Renal cortical epithelial cell (primary cell): ENCODE measurements at regions not wholly inside any gene's neighbourhood (a gene's known extent, or its start where the extent isn't known, plus 50 kb on each side); places are given as distances from the start of the nearest gene placed in this dataset.
A peak's percentile ranks its signal among the peaks of the same experiment; 100 is the strongest.

Experiments used
- DNase-seq: peaks from one replicate; pipeline ENCODE4 v3.0.0-alpha.2; 2011; ENCODE audit warnings: low read depth

- no peak for DNase-seq
Measured at GRCh38 chr4:132540268-132540667, 608.8 kb upstream of the PCDH10 start.

- DNase-seq = no peak
Measured at GRCh38 chr4:132540797-132541196, 608.3 kb upstream of the PCDH10 start.

- DNase-seq = no peak
Measured at GRCh38 chr4:132542228-132542627, 606.9 kb upstream of the PCDH10 start.

- no peak for DNase-seq
Measured at GRCh38 chr4:132548463-132548862, 600.6 kb upstream of the PCDH10 start.

- DNase-seq = no peak
Measured at GRCh38 chr4:132556316-132556715, 592.8 kb upstream of the PCDH10 start.

- DNase-seq = no peak
Measured at GRCh38 chr4:132557660-132558059, 591.4 kb upstream of the PCDH10 start.

- no peak for DNase-seq
Measured at GRCh38 chr4:132564920-132565319, 584.2 kb upstream of the PCDH10 start.

GRCh38 chr4:132565542-132565941 lies 583.6 kb upstream of the PCDH10 start:
- DNase-seq = no peak

- DNase-seq = no peak
Measured at GRCh38 chr4:132572210-132572609, 576.9 kb upstream of the PCDH10 start.

GRCh38 chr4:132587626-132588025 lies 561.5 kb upstream of the PCDH10 start:
- DNase-seq = peak; percentile 54

GRCh38 chr4:132592340-132592739 lies 556.8 kb upstream of the PCDH10 start:
- no peak for DNase-seq

- DNase-seq = no peak
Measured at GRCh38 chr4:132592850-132593249, 556.2 kb upstream of the PCDH10 start.

GRCh38 chr4:132593717-132594400 lies 555.2 kb upstream of the PCDH10 start:
- peak; percentile 33 for DNase-seq

- DNase-seq = no peak
Measured at GRCh38 chr4:132596186-132596585, 552.9 kb upstream of the PCDH10 start.

GRCh38 chr4:132605551-132605950 lies 543.5 kb upstream of the PCDH10 start:
- no peak for DNase-seq

- DNase-seq = no peak
Measured at GRCh38 chr4:132614682-132615081, 534.4 kb upstream of the PCDH10 start.

- DNase-seq = no peak
Measured at GRCh38 chr4:132619968-132620367, 529.1 kb upstream of the PCDH10 start.

- peak; percentile 39 for DNase-seq
Measured at GRCh38 chr4:132642016-132642817, 506.9 kb upstream of the PCDH10 start.

GRCh38 chr4:132646186-132646585 lies 502.9 kb upstream of the PCDH10 start:
- peak; percentile 0 for DNase-seq

- no peak for DNase-seq
Measured at GRCh38 chr4:132651196-132651595, 497.9 kb upstream of the PCDH10 start.

GRCh38 chr4:132660181-132660580 lies 488.9 kb upstream of the PCDH10 start:
- DNase-seq = no peak

- no peak for DNase-seq
Measured at GRCh38 chr4:132662456-132662855, 486.6 kb upstream of the PCDH10 start.

GRCh38 chr4:132669786-132670185 lies 479.3 kb upstream of the PCDH10 start:
- no peak for DNase-seq
